GM11168 (cell line): ENCODE measurements at regions not wholly inside any gene's neighbourhood (a gene's known extent, or its start where the extent isn't known, plus 50 kb on each side); places are given as distances from the start of the nearest gene placed in this dataset.
"Not testable (repeated sequence)": the region's sequence is repeated elsewhere in the genome, so short reads cannot be mapped to it uniquely, and the experiment has no call there.

ENCODE experiments used
- in situ Hi-C: fragments of 300-500 bp; cut with MboI; formaldehyde crosslinking; loops from one replicate; pipeline ENCODE4 v1.12.0; 2022; ENCODE audit warnings: low sequenced_read_pairs; ENCODE audit not compliant: unreplicated experiment

- in situ Hi-C loops = not testable (repeated sequence)
These were observed 50.3 kb upstream of the AGTPBP1 start for GRCh38 chr9:85792057-85792456.

- in situ Hi-C loops = not testable (repeated sequence)
These were observed 61.4 kb upstream of the AGTPBP1 start for GRCh38 chr9:85802978-85803695.

GRCh38 chr9:85804847-85805133 lies 63.0 kb upstream of the AGTPBP1 start:
- in situ Hi-C loops = not testable (repeated sequence)

GRCh38 chr9:85805134-85806005 lies 63.6 kb upstream of the AGTPBP1 start:
- in situ Hi-C loops = not testable (repeated sequence)

GRCh38 chr9:85808329-85808728 lies 66.6 kb upstream of the AGTPBP1 start:
- in situ Hi-C loops = not testable (repeated sequence)

GRCh38 chr9:85813388-85813787 lies 71.6 kb upstream of the AGTPBP1 start:
- in situ Hi-C loops = not testable (repeated sequence)

GRCh38 chr9:85814800-85815199 lies 73.0 kb upstream of the AGTPBP1 start:
- in situ Hi-C loops = not testable (repeated sequence)

GRCh38 chr9:85818971-85819370 lies 77.2 kb upstream of the AGTPBP1 start:
- in situ Hi-C loops = not testable (repeated sequence)

GRCh38 chr9:85820598-85820997 lies 78.8 kb upstream of the AGTPBP1 start:
- in situ Hi-C loops = not testable (repeated sequence)

- in situ Hi-C loops = not testable (repeated sequence)
These were observed 83.2 kb upstream of the AGTPBP1 start for GRCh38 chr9:85824949-85825348.

GRCh38 chr9:85834591-85834990 lies 92.8 kb upstream of the AGTPBP1 start:
- in situ Hi-C loops = not testable (repeated sequence)

- in situ Hi-C loops = loop anchor here (5.0 kb wide), 1 partner anchor 1957 kb away; no protein-coding TSS in a partner anchor
These were observed 97.0 kb upstream of the NAA35 start for GRCh38 chr9:85843949-85844348.

GRCh38 chr9:85847782-85848181 lies 93.2 kb upstream of the NAA35 start:
- in situ Hi-C loops = not testable (repeated sequence)

GRCh38 chr9:85858056-85858750 lies 82.7 kb upstream of the NAA35 start:
- in situ Hi-C loops = no loop called here

GRCh38 chr9:85859765-85860164 lies 81.2 kb upstream of the NAA35 start:
- in situ Hi-C loops = no loop called here

- in situ Hi-C loops = not testable (repeated sequence)
These were observed 79.1 kb upstream of the NAA35 start for GRCh38 chr9:85861882-85862281.

- in situ Hi-C loops = no loop called here
These were observed 77.1 kb upstream of the NAA35 start for GRCh38 chr9:85863875-85864274.

GRCh38 chr9:85871008-85871407 lies 69.9 kb upstream of the NAA35 start:
- in situ Hi-C loops = no loop called here

- in situ Hi-C loops = not testable (repeated sequence)
These were observed 69.3 kb upstream of the NAA35 start for GRCh38 chr9:85871683-85872082.

- in situ Hi-C loops = no loop called here
These were observed 68.5 kb upstream of the NAA35 start for GRCh38 chr9:85872463-85872862.

- in situ Hi-C loops = no loop called here
These were observed 64.3 kb upstream of the NAA35 start for GRCh38 chr9:85876628-85877027.
